Activated CD4-positive, alpha-beta T cell treated with anti-CD3 and anti-CD28 coated beads for 36 hours (primary cell): ENCODE measurements at regions not wholly inside any gene's neighbourhood (a gene's known extent, or its start where the extent isn't known, plus 50 kb on each side); places are given as distances from the start of the nearest gene placed in this dataset.
A peak's percentile ranks its signal among the peaks of the same experiment; 100 is the strongest.
"Not testable (repeated sequence)": the region's sequence is repeated elsewhere in the genome, so short reads cannot be mapped to it uniquely, and the experiment has no call there.

ENCODE experiments used
- ATAC-seq: fragments of 200-7000 bp; cut with Tn5 transposase; one replicate; pipeline ENCODE4 v1.10.0; 2021; ENCODE audit warnings: mild to moderate bottlenecking, moderate library complexity
- CTCF ChIA-PET: fragments of 350-600 bp; sonication (Branson Sonifier 250); formaldehyde crosslinking; loops from one replicate; lab custom pipeline; 2021; ENCODE audit warnings: antibody characterized with exemption; lab: Charles Lee
- POLR2A ChIA-PET: fragments of 350-600 bp; sonication (Branson Sonifier 250); formaldehyde crosslinking; loops from one replicate; lab custom pipeline; 2021; ENCODE audit warnings: antibody characterized with exemption, inconsistent platforms; lab: Charles Lee
- DNase-seq: peaks from one replicate; pipeline ENCODE4 v3.0.0-alpha.2; 2020
- H3K27ac Mint-ChIP-seq: one replicate; pipeline ENCODE4 v1.8.0; 2021; ENCODE audit warnings: mixed read lengths
- H3K27me3 Mint-ChIP-seq: one replicate; pipeline ENCODE4 v1.8.0; 2021; ENCODE audit warnings: mixed read lengths
- H3K36me3 Mint-ChIP-seq: one replicate; pipeline ENCODE4 v1.8.0; 2021; ENCODE audit warnings: low read depth, mixed read lengths
- H3K4me1 Mint-ChIP-seq: one replicate; pipeline ENCODE4 v1.8.0; 2021; ENCODE audit warnings: mixed read lengths
- H3K4me3 Mint-ChIP-seq: one replicate; pipeline ENCODE4 v1.8.0; 2021; ENCODE audit warnings: mild to moderate bottlenecking, moderate library complexity, mixed read lengths
- H3K9me3 Mint-ChIP-seq: one replicate; pipeline ENCODE4 v1.8.0; 2021; ENCODE audit warnings: low read depth, mixed read lengths
- intact Hi-C, 2 experiments: fragments of 100-400 bp; cut with DNase I in 1 of 2; cut with micrococcal nuclease in 1 of 2; formaldehyde crosslinking; loops; one replicate each; pipeline versions ENCODE4 v1.14.2 to v1.15.1; 2022 to 2024; cut with DNase I, micrococcal nuclease

GRCh38 chr4:27075603-27076002 lies 215.0 kb downstream of the STIM2 start:
- H3K27me3 Mint-ChIP-seq, intact Hi-C loops, H3K27ac Mint-ChIP-seq, H3K36me3 Mint-ChIP-seq, DNase-seq, H3K4me1 Mint-ChIP-seq, H3K9me3 Mint-ChIP-seq, POLR2A ChIA-PET, H3K4me3 Mint-ChIP-seq, CTCF ChIA-PET, ATAC-seq: not testable (repeated sequence)

- CTCF ChIA-PET, result no interaction called here
- H3K4me3 Mint-ChIP-seq, result no peak overlapping the region
Measured at GRCh38 chr4:27078934-27079455, 218.4 kb downstream of the STIM2 start.

DNA sequence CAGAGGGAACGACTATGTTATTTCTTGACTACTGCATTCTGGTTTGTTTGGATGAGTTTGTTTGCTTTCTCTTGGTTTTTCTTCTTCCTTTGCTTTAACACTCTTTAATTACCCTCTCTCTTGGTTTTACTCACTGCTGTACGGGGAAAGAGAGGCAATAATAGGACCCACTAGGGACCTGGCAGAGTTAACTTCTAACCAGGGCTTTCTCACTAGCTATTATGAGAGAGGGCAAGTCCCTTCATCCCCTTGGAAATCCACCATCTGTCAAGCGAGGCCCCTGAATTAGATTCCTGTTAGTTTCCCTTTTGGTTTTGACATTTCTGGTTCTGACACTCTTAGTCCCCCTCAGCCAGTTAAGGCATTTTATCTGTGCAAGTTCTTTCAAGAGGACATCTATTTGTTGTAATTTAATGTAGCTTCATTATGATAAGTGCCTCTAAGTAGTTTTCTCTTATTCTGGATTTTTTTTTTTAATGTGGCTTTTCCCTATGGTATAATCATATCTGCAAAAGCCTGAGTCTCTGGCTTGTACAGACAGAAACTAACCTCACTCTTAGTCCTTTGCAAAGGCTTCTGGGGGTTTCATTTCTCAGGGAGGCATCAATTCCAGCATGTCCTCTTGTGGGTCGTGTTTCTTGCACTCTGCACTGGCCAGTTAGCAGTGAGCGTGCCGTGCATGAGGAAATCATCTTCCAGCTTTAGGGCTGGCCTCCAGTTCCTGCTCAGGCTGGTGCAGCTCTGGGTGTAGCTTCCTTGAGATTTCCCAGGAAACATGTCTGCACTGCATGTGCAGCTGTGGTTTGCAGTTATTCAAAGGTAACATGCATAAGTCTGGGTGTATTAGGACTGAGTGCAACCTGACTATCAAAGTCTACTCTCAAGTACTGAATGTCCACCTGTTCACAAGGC lies 221.3 kb downstream of the STIM2 start:
- H3K36me3 Mint-ChIP-seq, result no peaks in the 10 kb centered on the region
- H3K27ac Mint-ChIP-seq, result no peak overlapping the region
- H3K27me3 Mint-ChIP-seq, result peaks cover 32% of the 10 kb centered on the region
- POLR2A ChIA-PET, result no interaction called here
- intact Hi-C loops, result no loop called here
- DNase-seq (no peak), ATAC-seq (no peak)
- peaks cover 6% of the 10 kb centered on the region for H3K4me1 Mint-ChIP-seq
- H3K4me3 Mint-ChIP-seq, result no peak overlapping the region
- H3K9me3 Mint-ChIP-seq, result no peaks in the 10 kb centered on the region
- CTCF ChIA-PET, result interaction anchor here (0.8 kb wide), 1 partner anchor 16 kb away, joined by 3 read pairs; no protein-coding TSS in a partner anchor

More at GRCh38 chr4:27078934-27079455, 218.4 kb downstream of the STIM2 start:
- DNase-seq (no peak), ATAC-seq (no peak)
- POLR2A ChIA-PET, result no interaction called here
- Mint-ChIP-seq H3K9me3 (no peaks in the 10 kb centered on the region), H3K27ac (no peak overlapping the region), H3K36me3 (no peaks in the 10 kb centered on the region), H3K4me1 (no peaks in the 10 kb centered on the region), H3K27me3 (peaks cover 20% of the 10 kb centered on the region)
- intact Hi-C loops, result no loop called here

DNA sequence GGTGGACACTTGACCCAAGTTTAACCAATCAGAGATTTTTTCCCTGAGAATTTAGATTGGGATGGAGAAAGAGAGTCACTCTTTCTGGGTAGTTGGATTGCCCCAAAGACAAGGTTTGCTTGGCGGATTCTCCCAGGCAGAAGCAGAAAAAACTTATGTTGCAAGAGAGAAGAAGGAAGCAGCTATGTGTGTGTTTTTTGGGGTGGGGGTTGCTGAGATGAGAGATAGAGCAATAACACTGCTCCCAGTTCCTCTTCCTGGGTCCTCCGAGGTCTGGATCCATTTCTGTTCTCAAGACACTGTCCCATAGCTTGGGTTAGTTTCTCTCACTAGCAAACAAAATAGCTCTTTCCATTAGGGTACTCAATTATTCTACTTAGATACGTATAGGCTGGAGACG lies 222.1 kb downstream of the STIM2 start:
- ATAC-seq, result no peak
- intact Hi-C loops, result no loop called here
- ChIA-PET POLR2A (no interaction called here), CTCF (interaction anchor here (1.2 kb wide), 1 partner anchor 1095 kb away, joined by 3 read pairs; no protein-coding TSS in a partner anchor)
- H3K4me3 Mint-ChIP-seq, result no peak overlapping the region
- DNase-seq, result no peak
- H3K36me3 Mint-ChIP-seq, result no peaks in the 10 kb centered on the region
- no peaks in the 10 kb centered on the region for H3K9me3 Mint-ChIP-seq
- H3K27ac Mint-ChIP-seq, result no peak overlapping the region
- peaks cover 40% of the 10 kb centered on the region for H3K27me3 Mint-ChIP-seq
- peaks cover 6% of the 10 kb centered on the region for H3K4me1 Mint-ChIP-seq

- Mint-ChIP-seq H3K4me3 (no peak overlapping the region), H3K27me3 (peaks cover 46% of the 10 kb centered on the region), H3K9me3 (no peaks in the 10 kb centered on the region), H3K4me1 (peaks cover 6% of the 10 kb centered on the region), H3K27ac (no peak overlapping the region), H3K36me3 (no peaks in the 10 kb centered on the region)
- CTCF ChIA-PET, result interaction anchor here (0.7 kb wide), 1 partner anchor 37 kb away, joined by 3 read pairs; no protein-coding TSS in a partner anchor
- intact Hi-C loops, result no loop called here
- peak; percentile 34 for DNase-seq
- no peak for ATAC-seq
- POLR2A ChIA-PET, result interaction anchor here (0.7 kb wide), 1 partner anchor 1469 kb away, joined by 3 read pairs; no protein-coding TSS in a partner anchor
Measured at GRCh38 chr4:27084685-27085361, 224.2 kb downstream of the STIM2 start.

- ChIA-PET POLR2A (interaction anchor here (0.7 kb wide), 1 partner anchor 1469 kb away, joined by 3 read pairs; no protein-coding TSS in a partner anchor), CTCF (interaction anchor here (0.7 kb wide), 1 partner anchor 37 kb away, joined by 3 read pairs; no protein-coding TSS in a partner anchor)
- H3K9me3 Mint-ChIP-seq, result no peaks in the 10 kb centered on the region
- H3K4me1 Mint-ChIP-seq, result peaks cover 6% of the 10 kb centered on the region
- ATAC-seq, result no peak
- no peak for DNase-seq
- no peaks in the 10 kb centered on the region for H3K36me3 Mint-ChIP-seq
- no peak overlapping the region for H3K27ac Mint-ChIP-seq
- intact Hi-C loops, result no loop called here
- H3K27me3 Mint-ChIP-seq, result peaks cover 49% of the 10 kb centered on the region
- H3K4me3 Mint-ChIP-seq, result no peak overlapping the region
Measured at GRCh38 chr4:27085396-27085795, 224.8 kb downstream of the STIM2 start.

DNA sequence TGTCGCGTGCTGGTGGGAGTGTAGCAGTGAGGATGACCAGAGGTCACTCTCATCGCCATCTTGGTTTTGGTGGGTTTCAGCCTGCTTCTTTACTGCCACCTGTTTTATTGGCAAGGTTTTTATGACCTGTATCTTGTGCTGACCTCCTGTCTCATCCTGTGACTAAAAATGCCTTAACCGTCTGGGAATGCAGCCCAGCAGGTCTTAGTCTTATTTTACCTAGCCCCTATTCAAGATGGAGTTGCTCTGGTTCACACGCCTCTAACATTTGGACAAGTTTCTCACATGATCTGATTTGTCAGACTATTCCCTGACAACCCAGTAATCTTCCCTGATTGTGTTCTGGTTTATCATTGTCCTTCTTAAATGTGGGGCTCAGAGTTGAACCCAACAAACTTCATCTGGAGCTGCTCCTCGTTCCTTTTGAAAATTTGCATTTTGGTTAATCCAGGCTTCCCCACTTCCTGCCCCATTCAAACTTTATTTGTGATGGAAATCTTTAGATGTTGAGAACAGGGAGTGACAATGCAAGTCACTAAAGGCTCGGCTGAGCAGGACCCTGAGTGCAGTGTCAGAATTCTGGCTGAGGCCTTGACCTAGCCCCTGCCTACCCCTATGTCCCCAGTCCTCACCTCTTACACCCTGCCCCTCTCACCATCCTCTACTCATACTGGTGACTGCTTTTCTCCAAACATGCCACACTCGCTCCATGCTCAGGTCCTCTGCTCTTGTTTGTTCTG lies 226.8 kb downstream of the STIM2 start:
- POLR2A ChIA-PET, result no interaction called here
- Mint-ChIP-seq H3K27me3 (peaks cover 56% of the 10 kb centered on the region), H3K4me1 (peaks cover 6% of the 10 kb centered on the region), H3K36me3 (no peaks in the 10 kb centered on the region), H3K27ac (no peak overlapping the region), H3K4me3 (no peak overlapping the region), H3K9me3 (no peaks in the 10 kb centered on the region)
- DNase-seq (no peak), ATAC-seq (no peak)
- intact Hi-C loops, result no loop called here
- CTCF ChIA-PET, result no interaction called here

DNA sequence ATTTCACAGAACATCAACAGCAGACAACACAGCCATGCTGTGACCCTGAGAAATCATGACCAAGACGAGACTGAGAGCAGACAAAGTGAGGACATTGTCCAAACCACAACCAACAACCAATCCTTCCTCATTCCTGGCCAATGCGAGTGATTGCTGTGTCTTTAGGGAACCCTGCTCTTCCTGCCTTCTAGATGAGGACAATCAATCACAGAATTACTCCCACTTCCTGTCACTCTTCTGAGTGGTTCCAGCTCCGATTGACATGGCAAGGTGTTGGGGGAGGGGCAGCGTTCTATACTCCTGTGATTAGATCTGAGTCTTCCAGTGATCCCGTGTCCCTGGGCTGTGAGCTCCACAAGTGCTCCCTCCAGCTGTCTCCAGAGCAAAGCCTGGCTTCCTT lies 227.8 kb downstream of the STIM2 start:
- Mint-ChIP-seq H3K4me3 (no peak overlapping the region), H3K27me3 (peaks cover 53% of the 10 kb centered on the region), H3K4me1 (peaks cover 6% of the 10 kb centered on the region), H3K27ac (no peak overlapping the region), H3K9me3 (no peaks in the 10 kb centered on the region), H3K36me3 (no peaks in the 10 kb centered on the region)
- no peak for DNase-seq
- ChIA-PET CTCF (no interaction called here), POLR2A (no interaction called here)
- no peak for ATAC-seq
- intact Hi-C loops, result no loop called here

DNA sequence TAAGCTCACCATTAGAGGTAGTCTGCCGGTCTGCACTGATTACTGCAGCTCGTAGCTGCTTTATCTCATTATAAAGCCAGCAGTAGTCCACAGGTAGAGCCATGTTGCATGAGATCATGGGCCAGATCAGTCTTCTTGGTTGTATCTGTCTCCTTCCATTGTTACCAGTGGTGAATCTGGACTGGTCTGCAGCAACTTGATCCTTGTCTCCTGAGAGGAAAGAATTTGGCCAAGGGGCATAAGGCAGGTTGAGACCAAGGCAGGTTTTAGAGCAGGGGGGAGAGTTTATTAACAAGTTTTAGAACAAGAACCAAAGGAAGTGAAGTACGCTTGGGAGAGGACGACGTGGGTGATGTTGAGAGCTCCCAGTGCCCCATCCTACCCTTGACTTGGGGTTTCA lies 228.5 kb downstream of the STIM2 start:
- no peak overlapping the region for H3K4me3 Mint-ChIP-seq
- CTCF ChIA-PET, result no interaction called here
- intact Hi-C loops, result no loop called here
- no peak overlapping the region for H3K27ac Mint-ChIP-seq
- DNase-seq (no peak), ATAC-seq (no peak)
- H3K27me3 Mint-ChIP-seq, result peaks cover 46% of the 10 kb centered on the region
- no peaks in the 10 kb centered on the region for H3K9me3 Mint-ChIP-seq
- H3K36me3 Mint-ChIP-seq, result no peaks in the 10 kb centered on the region
- POLR2A ChIA-PET, result no interaction called here
- peaks cover 6% of the 10 kb centered on the region for H3K4me1 Mint-ChIP-seq

GRCh38 chr4:27090406-27090805 lies 229.8 kb downstream of the STIM2 start:
- DNase-seq, result no peak
- Mint-ChIP-seq H3K4me1 (peaks cover 2% of the 10 kb centered on the region), H3K27me3 (peaks cover 38% of the 10 kb centered on the region), H3K4me3 (no peak overlapping the region), H3K9me3 (no peaks in the 10 kb centered on the region), H3K27ac (no peak overlapping the region), H3K36me3 (no peaks in the 10 kb centered on the region)
- ChIA-PET CTCF (no interaction called here), POLR2A (no interaction called here)
- ATAC-seq, result no peak
- intact Hi-C loops, result no loop called here

DNA sequence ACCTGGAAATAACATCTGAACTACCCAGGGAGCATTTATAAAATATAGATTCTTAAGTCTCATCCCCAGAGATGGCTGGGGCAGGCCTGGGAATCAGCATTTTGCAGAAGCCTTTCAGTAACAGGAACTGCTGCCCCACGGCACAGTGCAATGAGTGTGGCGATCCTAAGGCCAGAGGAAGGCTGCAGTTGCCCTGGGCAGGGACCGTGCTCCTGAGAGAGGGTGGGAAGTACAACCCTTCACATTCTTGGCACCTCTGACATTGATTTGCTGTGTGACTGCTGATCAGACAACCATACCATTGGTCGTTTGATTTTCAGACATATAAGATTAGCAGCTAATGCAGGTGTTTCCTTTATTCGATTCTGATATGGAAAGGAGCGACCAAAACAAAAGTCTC lies 233.6 kb downstream of the STIM2 start:
- intact Hi-C loops, result no loop called here
- ATAC-seq (no peak), DNase-seq (no peak)
- Mint-ChIP-seq H3K36me3 (no peaks in the 10 kb centered on the region), H3K27me3 (peaks cover 18% of the 10 kb centered on the region), H3K4me3 (no peak overlapping the region), H3K4me1 (no peaks in the 10 kb centered on the region), H3K9me3 (no peaks in the 10 kb centered on the region), H3K27ac (no peak overlapping the region)
- POLR2A ChIA-PET, result no interaction called here
- CTCF ChIA-PET, result interaction anchor here (0.9 kb wide), 1 partner anchor 1719 kb away, joined by 3 read pairs; no protein-coding TSS in a partner anchor
